Left ventricle myocardium inferior (tissue), 1 donor: ENCODE measurements at regions not wholly inside any gene's neighbourhood (a gene's known extent, or its start where the extent isn't known, plus 50 kb on each side); places are given as distances from the start of the nearest gene placed in this dataset.

ENCODE experiments used
- DNase-seq: peaks from one replicate; pipeline ENCODE4 v3.0.0-alpha.2; 2020
- H3K27ac ChIP-seq: fragments of 200-600 bp; replicated peaks from 2 replicates; pipeline ENCODE4 v1.8.0; 2021
- H3K27me3 ChIP-seq: fragments of 200-600 bp; 2 replicates; pipeline ENCODE4 v1.8.0; 2021; ENCODE audit warnings: low read depth
- H3K36me3 ChIP-seq: fragments of 200-600 bp; 2 replicates; pipeline ENCODE4 v1.8.0; 2021
- H3K4me1 ChIP-seq: fragments of 200-600 bp; 2 replicates; pipeline ENCODE4 v1.8.0; 2021
- H3K4me3 ChIP-seq: fragments of 200-600 bp; 2 replicates; pipeline ENCODE4 v1.8.0; 2021; ENCODE audit warnings: mild to moderate bottlenecking, moderate library complexity
- H3K9me3 ChIP-seq: fragments of 200-600 bp; replicated peaks from 2 replicates; pipeline ENCODE4 v1.8.0; 2021
- CTCF ChIP-seq: fragments of 200-600 bp; IDR thresholded peaks from 2 replicates; pipeline ENCODE4 v1.8.0; 2021; ENCODE audit warnings: antibody characterized with exemption, mild to moderate bottlenecking, borderline replicate concordance
- intact Hi-C: fragments of 100-400 bp; cut with micrococcal nuclease; formaldehyde crosslinking; loops from one replicate; pipeline ENCODE4 v1.11.0; 2022
- donor health status: DM: no; HTN: yes; CAD: no; lungs with severe emphysema.

- no peak for DNase-seq
Measured at GRCh38 chr14:27175489-27175888, 577.7 kb upstream of the NOVA1 start.

GRCh38 chr14:27181333-27181732 lies 583.5 kb upstream of the NOVA1 start:
- DNase-seq = peak; percentile 18
- no peak overlapping the region for H3K27ac ChIP-seq
- no peaks in the 10 kb centered on the region for H3K4me1 ChIP-seq
- H3K9me3 ChIP-seq = no peaks in the 10 kb centered on the region
- no peak overlapping the region for H3K4me3 ChIP-seq
- H3K36me3 ChIP-seq = no peaks in the 10 kb centered on the region
- H3K27me3 ChIP-seq = no peaks in the 10 kb centered on the region
- TF ChIP-seq CTCF = no peak
- intact Hi-C loops = no loop called here

More at GRCh38 chr14:27175489-27175888, 577.7 kb upstream of the NOVA1 start:
- Histone ChIP-seq H3K27ac (no peak overlapping the region), H3K27me3 (no peaks in the 10 kb centered on the region), H3K9me3 (peaks cover 30% of the 10 kb centered on the region), H3K4me1 (no peaks in the 10 kb centered on the region), H3K36me3 (no peaks in the 10 kb centered on the region), H3K4me3 (no peak overlapping the region)
- intact Hi-C loops = no loop called here
- TF ChIP-seq CTCF = no peak

GRCh38 chr14:27184427-27184826 lies 586.6 kb upstream of the NOVA1 start:
- DNase-seq = no peak
- H3K36me3 ChIP-seq = no peaks in the 10 kb centered on the region
- intact Hi-C loops = no loop called here
- TF ChIP-seq CTCF = no peak
- no peaks in the 10 kb centered on the region for H3K27me3 ChIP-seq
- H3K9me3 ChIP-seq = no peaks in the 10 kb centered on the region
- H3K4me3 ChIP-seq = no peak overlapping the region
- H3K4me1 ChIP-seq = no peaks in the 10 kb centered on the region
- no peak overlapping the region for H3K27ac ChIP-seq

GRCh38 chr14:27186048-27186447 lies 588.2 kb upstream of the NOVA1 start:
- no peaks in the 10 kb centered on the region for H3K27me3 ChIP-seq
- no peak for DNase-seq
- intact Hi-C loops = no loop called here

GRCh38 chr14:27187136-27187535 lies 589.3 kb upstream of the NOVA1 start:
- DNase-seq = no peak
- Histone ChIP-seq H3K36me3 (no peaks in the 10 kb centered on the region), H3K4me3 (no peak overlapping the region), H3K4me1 (no peaks in the 10 kb centered on the region), H3K27me3 (no peaks in the 10 kb centered on the region), H3K27ac (no peak overlapping the region), H3K9me3 (no peaks in the 10 kb centered on the region)
- intact Hi-C loops = no loop called here
- TF ChIP-seq CTCF = no peak

More at GRCh38 chr14:27186048-27186447, 588.2 kb upstream of the NOVA1 start:
- H3K27ac ChIP-seq = no peak overlapping the region
- no peaks in the 10 kb centered on the region for H3K4me1 ChIP-seq
- no peaks in the 10 kb centered on the region for H3K36me3 ChIP-seq
- H3K4me3 ChIP-seq = no peak overlapping the region
- no peaks in the 10 kb centered on the region for H3K9me3 ChIP-seq
- no peak for TF ChIP-seq CTCF

GRCh38 chr14:27190296-27190695 lies 592.5 kb upstream of the NOVA1 start:
- intact Hi-C loops = no loop called here
- Histone ChIP-seq H3K27ac (no peak overlapping the region), H3K36me3 (no peaks in the 10 kb centered on the region), H3K4me1 (no peaks in the 10 kb centered on the region), H3K9me3 (no peaks in the 10 kb centered on the region), H3K4me3 (no peak overlapping the region), H3K27me3 (no peaks in the 10 kb centered on the region)
- no peak for TF ChIP-seq CTCF
- no peak for DNase-seq
